Amygdala (tissue), 56 donors: ENCODE measurements at regions not wholly inside any gene's neighbourhood (a gene's known extent, or its start where the extent isn't known, plus 50 kb on each side); places are given as distances from the start of the nearest gene placed in this dataset.
"Not testable (repeated sequence)": the region's sequence is repeated elsewhere in the genome, so short reads cannot be mapped to it uniquely, and the experiment has no call there.

Experiments used
- DNase-seq, 56 donors: peaks; one replicate each; lab custom pipeline; 2025; lab: John Stamatoyannopoulos, UW

GRCh38 chr10:125605167-125605566 is 77.8 kb downstream of the TEX36 start:
- no peak for DNase-seq

- DNase-seq = no peak
Measured at GRCh38 chr10:125602825-125603224, 80.1 kb downstream of the TEX36 start.

GRCh38 chr10:125599194-125599593 is 83.8 kb downstream of the TEX36 start:
- DNase-seq = no peak

DNA sequence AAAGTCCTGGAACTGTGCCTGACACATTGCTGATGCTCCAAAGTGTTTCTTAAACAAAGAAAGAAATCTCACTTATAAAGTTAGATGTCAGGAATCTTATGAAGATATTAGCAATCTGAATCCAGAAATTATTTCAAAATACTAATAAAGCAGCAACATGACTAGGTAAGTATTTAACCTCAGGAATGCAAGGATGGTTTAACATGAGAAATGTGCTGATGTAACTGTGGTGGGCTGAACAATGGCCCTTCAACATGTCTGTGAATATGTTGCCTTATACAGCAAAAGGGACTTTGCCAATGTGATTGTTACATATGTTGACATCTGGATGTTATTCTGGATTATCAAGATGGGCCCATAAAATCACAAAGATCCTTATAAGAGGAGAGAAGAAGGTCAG is 87.1 kb downstream of the TEX36 start:
- DNase-seq = no peak

GRCh38 chr10:125593644-125594043 is 89.3 kb downstream of the TEX36 start:
- no peak for DNase-seq

GRCh38 chr10:125592897-125593296 is 90.1 kb downstream of the TEX36 start:
- DNase-seq = no peak

DNA sequence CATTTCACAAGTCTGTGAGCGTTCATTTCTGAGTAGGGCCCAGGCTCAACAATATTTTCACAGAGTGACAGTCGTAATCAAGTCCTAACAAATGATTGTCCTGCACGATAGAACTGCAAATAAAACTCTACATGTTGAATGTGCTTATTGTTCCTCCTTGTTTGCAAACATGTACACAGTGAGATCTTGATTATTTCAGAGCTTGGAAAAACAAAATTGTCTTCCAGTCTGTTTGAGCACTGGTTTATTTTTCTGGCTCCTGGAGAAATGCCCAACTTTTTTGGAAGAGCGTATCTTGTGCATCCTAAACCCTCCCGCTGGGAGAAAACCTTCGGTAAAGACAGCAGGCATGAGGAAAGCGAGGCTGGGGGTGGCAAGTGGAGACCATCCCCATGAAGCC is 91.1 kb downstream of the TEX36 start:
- no peak for DNase-seq

- not testable (repeated sequence) for DNase-seq
Measured at GRCh38 chr10:125588738-125589137, 94.2 kb downstream of the TEX36 start.

- DNase-seq = no peak
Measured at GRCh38 chr10:125584954-125585353, 98.0 kb downstream of the TEX36 start.

- DNase-seq = no peak
Measured at GRCh38 chr10:125578658-125579315, 104.2 kb downstream of the TEX36 start.

DNA sequence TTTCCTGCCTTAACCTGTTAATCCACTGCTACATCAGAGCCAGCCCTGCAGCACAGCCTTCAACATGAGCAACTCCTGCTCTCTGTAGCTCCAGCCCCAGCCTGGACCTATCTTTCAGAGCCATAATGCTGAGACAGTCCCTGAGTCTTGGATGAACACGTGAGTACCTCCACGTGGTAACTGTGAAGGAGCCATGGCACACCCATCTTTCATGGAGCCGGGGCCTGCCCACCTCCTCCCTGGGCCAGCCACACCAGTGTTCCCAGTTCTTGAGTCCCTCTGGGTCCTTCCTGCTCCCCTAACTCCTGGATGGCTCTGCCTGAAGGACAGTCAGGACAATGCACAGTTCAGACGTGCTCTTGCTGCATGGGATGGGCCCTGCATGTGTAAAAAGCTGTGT is 107.1 kb downstream of the TEX36 start:
- DNase-seq = no peak

- no peak for DNase-seq
Measured at GRCh38 chr10:125568156-125568555, 114.8 kb downstream of the TEX36 start.

- DNase-seq = no peak
Measured at GRCh38 chr10:125567529-125567928, 115.4 kb downstream of the TEX36 start.

- DNase-seq = no peak
Measured at GRCh38 chr10:125565046-125565445, 117.9 kb downstream of the TEX36 start.

DNA sequence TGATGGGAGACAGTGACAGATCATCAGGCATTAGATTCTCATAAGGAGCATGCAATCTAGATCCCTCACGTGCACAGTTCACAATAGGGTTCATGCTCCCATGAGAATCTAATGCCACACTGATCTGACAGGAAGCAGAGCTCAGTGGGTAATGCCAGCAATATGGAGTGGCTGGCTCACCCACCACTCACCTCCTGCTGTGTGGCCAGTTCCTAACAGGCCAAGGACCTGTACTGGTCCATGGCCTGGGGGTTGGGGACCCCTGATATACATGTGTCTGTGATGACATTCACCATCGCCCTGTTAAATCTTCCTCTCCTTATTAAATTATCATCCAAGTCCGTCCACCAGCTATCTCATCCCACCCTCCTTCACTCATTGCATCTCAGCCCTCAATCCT is 118.4 kb downstream of the TEX36 start:
- DNase-seq = no peak

- no peak for DNase-seq
Measured at GRCh38 chr10:125562737-125563136, 120.2 kb downstream of the TEX36 start.

GRCh38 chr10:125560947-125561346 is 122.0 kb downstream of the TEX36 start:
- DNase-seq = no peak

DNA sequence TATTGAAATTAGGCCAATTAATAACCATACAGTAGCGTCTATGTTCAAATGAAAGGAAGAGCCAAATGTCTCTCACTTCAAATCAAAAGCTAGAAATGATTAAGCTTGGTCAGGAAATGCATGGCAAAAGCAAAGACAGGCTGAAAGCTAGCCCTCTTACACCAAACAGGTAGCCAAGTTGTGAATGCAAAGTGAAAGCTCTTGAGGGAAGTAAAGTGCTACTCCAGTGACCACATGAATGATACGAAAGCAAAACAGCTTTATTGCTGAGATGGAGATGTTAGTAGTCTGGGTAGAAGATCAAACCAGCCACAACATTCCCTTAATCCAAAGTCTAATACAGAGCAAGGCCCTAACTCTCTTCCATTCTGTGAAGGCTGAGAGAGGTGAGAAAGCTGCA is 123.8 kb downstream of the TEX36 start:
- DNase-seq = no peak

- no peak for DNase-seq
Measured at GRCh38 chr10:125557801-125558505, 125.0 kb downstream of the TEX36 start.

DNA sequence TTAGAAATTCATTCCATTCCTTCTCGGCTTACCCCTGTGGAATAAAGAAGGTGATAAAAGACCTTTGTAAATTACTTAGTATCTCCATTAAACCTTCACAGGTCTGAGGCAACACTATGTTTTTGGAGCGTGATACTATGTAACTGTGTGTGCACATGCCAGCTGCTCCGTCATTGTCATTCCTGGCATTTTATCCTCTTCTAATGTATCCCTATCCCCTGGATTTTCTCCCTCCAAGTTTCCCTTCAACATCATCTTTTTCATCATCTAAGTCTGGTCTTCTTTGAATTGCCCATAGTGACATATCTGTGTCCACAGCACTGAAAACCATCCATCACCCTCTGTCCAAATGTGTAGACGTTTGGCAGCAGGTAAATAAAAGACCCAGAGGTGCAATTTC is 125.7 kb downstream of the TEX36 start:
- no peak for DNase-seq

DNA sequence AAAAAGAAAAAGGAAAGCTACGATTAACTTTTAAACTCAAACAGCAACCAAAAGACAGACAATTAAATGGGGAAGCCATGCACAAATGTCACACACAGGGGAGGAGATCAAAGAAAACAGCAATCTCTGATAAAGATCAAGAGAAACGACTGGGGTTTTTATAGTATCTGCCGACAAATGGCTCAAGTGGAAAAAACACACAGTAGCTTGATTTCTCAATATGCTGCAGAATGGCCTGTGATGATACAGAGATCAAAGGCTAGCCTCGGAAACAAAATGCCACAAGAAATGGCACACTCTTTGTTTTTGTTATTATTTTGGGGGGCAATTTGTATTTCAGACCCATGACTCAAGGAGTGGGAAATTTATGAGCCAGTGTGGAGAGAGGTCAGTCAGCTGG is 126.1 kb downstream of the TEX36 start:
- DNase-seq = no peak

- no peak for DNase-seq
Measured at GRCh38 chr10:125555743-125556142, 127.2 kb downstream of the TEX36 start.
